ENCODE measurements at regions not wholly inside any gene's neighbourhood (a gene's known extent, or its start where the extent isn't known, plus 50 kb on each side); places are given as distances from the start of the nearest gene placed in this dataset.
"Not testable (repeated sequence)": the region's sequence is repeated elsewhere in the genome, so short reads cannot be mapped to it uniquely, and the experiment has no call there.

- no peak for DNase-seq (ENCODE audit: low read depth in 2 of 3, low spot score in 1 of 3)
These were observed 128.7 kb upstream of the MB21D2 start for GRCh38 chr3:193046371-193046770.

- not testable (repeated sequence) for DNase-seq (ENCODE audit: low read depth in 2 of 3, low spot score in 1 of 3)
These were observed 129.8 kb upstream of the MB21D2 start for GRCh38 chr3:193047461-193047860.

- no peak for DNase-seq (ENCODE audit: low read depth in 2 of 3, low spot score in 1 of 3)
These were observed 130.5 kb upstream of the MB21D2 start for GRCh38 chr3:193048127-193048526.

- DNase-seq (ENCODE audit: low read depth in 2 of 3, low spot score in 1 of 3): no peak
These were observed 132.3 kb upstream of the MB21D2 start for GRCh38 chr3:193049935-193050334.

DNA sequence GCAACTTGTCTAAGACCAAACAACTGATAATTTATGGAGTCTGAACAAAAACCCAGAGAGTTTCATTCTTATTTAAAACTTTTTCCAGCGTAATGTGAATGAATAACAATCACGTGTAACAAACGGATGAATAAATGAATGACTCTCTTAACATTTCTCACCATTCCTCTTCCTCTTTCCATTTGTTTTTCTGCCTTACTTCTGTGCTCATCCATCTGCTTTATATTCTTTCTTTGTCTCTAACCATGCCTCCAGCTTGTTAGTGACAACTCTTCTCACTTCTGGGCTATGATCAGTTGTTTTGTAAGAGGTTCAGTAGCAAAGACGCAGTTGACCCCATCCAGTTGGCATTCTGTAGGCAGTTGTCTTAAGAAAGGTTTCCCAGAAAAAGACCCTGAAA, 133.7 kb upstream of the MB21D2 start:
- no peak for DNase-seq (ENCODE audit: low read depth in 2 of 3, low spot score in 1 of 3)

- DNase-seq (ENCODE audit: low read depth in 2 of 3, low spot score in 1 of 3): no peak
These were observed 134.8 kb upstream of the MB21D2 start for GRCh38 chr3:193052354-193053045.

DNA sequence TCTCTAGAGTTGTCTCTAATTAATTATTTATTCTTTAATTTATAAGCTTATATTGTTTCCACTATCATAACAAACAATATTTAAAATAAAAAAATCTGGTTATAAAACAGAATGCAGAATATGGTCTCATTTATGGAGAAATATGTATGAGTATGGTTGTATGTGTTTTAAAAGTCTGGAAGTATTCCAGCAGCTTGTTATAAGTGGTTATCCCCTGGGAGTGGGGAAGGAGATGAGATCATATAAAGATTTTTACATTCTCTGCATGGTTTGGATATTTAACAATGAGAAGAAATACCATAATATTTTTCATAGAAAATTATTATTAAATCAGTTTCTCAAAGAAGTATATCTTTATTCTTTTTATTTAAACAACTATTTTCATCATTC, 135.4 kb upstream of the MB21D2 start:
- DNase-seq (ENCODE audit: low read depth in 2 of 3, low spot score in 1 of 3): no peak

- no peak for DNase-seq (ENCODE audit: low read depth in 2 of 3, low spot score in 1 of 3)
These were observed 137.7 kb upstream of the MB21D2 start for GRCh38 chr3:193055352-193055751.

DNA sequence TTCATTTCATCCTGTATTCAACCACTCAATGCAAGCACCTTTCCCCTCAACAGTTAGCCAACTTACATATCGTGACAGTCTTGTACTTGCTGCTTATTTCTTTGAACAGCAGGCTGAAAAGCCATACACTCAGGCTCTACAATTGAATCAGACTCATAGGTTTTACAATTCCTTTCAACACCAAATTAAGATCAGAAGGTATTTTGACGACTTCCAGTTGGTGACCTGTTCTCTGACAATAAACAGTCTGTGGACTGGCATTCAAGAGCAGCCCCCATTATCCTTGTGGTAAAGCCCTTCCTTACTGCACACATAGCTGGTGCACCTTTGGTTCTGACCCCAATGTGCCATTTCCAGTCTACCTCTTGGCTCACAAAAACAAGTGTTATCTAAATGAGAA, 140.0 kb upstream of the MB21D2 start:
- no peak for DNase-seq (ENCODE audit: low read depth in 2 of 3, low spot score in 1 of 3)

DNA sequence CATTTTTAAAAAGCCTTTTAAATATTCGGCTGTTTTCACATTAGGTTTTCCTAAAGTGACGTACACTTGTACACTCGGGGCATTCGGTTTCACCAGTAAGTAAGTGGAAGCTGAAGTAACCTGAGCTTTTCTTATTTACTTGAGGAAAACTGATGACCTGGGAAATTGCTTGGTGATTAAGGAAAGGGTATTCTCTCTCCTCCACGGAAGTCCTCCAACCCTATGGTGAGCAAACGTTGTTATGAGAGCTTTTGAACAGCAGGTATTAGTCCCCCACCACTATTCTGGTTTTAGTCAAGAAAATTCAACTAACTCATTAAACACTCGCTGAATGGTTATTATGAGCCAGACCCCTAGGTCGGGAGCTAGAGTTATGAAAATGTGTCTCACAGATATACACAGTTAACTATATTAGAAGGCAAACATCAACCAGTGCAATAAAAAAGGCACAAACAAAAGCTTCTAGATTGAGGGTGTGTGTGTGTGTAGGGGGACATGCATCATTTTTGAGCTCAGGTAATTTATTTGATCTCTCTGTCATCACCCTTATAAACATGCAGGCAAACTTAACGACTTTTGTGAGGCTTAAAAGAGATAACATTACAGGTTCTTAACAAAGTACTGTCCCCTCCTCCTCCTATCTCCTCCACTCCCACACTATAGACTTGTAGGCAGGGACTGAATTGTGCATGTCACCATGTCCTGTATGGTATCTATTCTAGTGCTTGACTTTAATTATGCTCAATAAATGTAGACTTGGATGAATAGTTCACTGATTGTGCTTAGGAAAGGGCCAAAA, 143.3 kb upstream of the MB21D2 start:
- DNase-seq (ENCODE audit: low read depth in 2 of 3, low spot score in 1 of 3): no peak

GRCh38 chr3:193068365-193068764, 150.7 kb upstream of the MB21D2 start:
- no peak for DNase-seq (ENCODE audit: low read depth in 2 of 3, low spot score in 1 of 3)

DNA sequence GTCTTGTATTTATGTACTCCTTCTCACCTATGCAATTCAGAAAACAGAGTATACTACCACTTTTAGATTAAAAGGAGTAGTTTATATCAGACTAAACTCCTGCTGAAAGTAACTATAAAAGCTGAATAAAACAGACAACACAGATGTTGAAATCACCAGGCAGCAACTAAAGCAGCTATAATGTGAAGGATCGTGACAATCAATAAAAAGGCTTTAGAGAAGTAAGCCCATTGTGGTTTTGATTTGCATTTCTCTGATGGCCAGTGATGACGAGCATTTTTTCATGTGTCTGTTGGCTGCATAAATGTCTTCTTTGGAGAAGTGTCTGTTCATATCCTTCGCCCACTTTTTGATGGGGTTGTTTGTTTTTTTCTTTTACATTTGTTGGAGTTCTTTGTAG, 152.1 kb upstream of the MB21D2 start:
- not testable (repeated sequence) for DNase-seq (ENCODE audit: low read depth in 2 of 3, low spot score in 1 of 3)

- DNase-seq (ENCODE audit: low read depth in 2 of 3, low spot score in 1 of 3): no peak
These were observed 161.5 kb upstream of the MB21D2 start for GRCh38 chr3:193078996-193079753.

DNA sequence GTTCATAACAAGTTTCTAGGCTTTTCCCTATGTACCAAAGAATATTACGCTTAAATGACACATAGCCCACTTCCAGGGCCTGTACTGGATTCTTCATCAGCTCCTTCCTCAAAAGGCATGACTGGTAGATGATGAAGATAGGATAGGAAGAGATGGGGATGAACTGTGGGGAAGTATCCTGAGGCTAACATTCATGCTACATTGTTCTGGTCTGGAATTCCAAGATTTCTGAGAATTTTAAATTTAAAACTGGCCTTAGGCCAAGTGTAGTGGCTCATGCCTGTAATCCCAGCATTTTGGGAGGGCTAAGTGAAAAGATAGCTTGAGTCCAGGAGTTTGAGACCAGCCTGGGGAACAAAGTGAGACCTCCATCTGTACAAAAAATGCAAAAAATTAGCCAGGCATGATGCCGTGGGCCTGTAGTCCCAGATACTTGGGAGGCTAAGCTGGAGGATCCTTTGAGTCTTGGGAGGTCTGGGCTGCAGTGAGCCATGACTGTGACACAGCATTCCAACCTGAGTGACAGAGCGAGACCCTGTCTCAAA, 160.1 kb upstream of the PLAAT1 start:
- DNase-seq (ENCODE audit: low read depth in 2 of 3, low spot score in 1 of 3): no peak

DNA sequence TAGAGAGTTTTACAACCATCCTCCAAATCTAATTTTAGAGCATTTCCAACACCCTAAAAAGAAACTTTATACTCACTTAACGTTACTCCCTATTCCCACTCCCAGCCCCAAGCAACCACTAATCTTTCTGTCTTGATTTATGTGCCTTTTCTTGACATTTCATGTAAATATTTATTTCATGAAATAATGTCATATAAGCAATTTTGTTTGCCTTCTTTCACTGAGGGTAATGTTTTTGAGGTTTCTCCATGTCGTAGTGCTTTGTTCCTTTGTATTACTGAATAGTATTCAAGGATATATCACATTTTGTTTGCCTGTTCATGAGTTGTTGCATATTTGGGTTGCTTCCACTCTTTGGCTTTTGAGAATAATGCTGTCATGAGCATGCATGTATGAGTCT, 155.4 kb upstream of the PLAAT1 start:
- DNase-seq (ENCODE audit: low read depth in 2 of 3, low spot score in 1 of 3): no peak

- DNase-seq (ENCODE audit: low read depth in 2 of 3, low spot score in 1 of 3): no peak
These were observed 154.3 kb upstream of the PLAAT1 start for GRCh38 chr3:193086681-193087080.

GRCh38 chr3:193087336-193087735, 153.7 kb upstream of the PLAAT1 start:
- DNase-seq (ENCODE audit: low read depth in 2 of 3, low spot score in 1 of 3): no peak

DNA sequence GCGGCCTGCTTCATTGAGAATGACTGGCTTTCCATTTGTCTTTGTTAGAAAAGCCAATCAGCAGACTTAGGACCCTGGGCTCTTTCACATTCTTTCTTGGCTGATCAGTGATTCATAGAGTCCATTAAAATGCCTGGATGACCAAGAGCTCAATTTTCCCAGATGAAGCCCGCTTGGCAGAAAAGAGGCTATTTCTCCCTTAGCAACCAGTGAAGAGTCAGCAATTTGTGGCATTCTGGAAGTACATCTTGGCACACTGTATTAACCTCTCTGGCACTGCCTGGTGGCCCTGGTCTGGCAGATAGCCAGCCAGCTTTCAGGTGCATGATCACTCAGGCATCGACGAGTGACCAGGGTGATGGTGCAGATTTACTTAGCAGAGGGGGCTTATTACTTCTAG, 145.7 kb upstream of the PLAAT1 start:
- no peak for DNase-seq (ENCODE audit: low read depth in 2 of 3, low spot score in 1 of 3)

GRCh38 chr3:193096076-193096475, 144.9 kb upstream of the PLAAT1 start:
- DNase-seq (ENCODE audit: low read depth in 2 of 3, low spot score in 1 of 3): no peak

DNA sequence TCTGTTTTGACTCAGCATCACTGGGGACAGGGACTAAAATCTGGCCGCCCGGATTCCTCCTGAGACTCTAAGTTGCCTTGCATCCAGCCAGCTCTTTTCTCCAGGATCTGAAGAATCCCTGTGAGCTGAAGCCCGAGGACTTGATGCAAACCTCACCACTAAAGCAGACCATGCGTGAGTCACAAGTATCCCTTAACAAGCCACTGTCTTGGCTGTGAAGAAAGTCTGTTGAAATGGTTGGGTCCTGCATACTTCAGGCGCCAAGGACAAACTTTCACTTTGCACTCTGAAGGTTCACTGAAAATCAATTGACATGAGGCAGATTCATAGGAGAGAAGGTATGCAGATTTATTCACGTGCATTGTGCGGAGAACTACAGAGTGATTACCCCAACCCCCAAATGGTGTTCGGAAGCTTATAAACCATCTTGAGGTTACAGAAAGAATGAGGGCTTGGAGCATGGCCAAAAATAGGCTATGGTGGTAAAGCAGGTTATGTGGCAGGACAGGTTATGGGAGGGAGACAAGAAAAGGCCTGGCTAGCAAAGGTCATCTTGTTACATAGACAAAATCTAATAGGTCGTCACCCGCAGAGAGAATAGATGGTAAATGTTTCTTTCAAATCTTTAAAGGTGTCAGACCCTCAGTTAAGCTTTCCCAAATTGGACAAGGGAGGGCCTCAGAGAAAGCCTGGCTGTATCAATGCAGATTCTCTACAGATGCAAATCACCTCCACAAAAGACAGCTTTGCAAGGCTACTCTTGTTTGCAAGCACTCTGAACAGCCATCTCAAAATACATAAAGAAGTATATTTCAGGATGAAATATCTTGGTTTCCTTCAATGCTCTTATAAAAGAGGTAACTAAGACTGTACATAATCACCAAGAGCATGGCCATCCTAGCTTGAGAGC, 126.3 kb upstream of the PLAAT1 start:
- DNase-seq (ENCODE audit: low read depth in 2 of 3, low spot score in 1 of 3): no peak

- DNase-seq (ENCODE audit: low read depth in 2 of 3, low spot score in 1 of 3): no peak
These were observed 124.2 kb upstream of the PLAAT1 start for GRCh38 chr3:193116871-193117270.
